DMS153 treated with DMSO at 0.1 percent for 48 hours (cell line): ENCODE measurements at regions not wholly inside any gene's neighbourhood (a gene's known extent, or its start where the extent isn't known, plus 50 kb on each side); places are given as distances from the start of the nearest gene placed in this dataset.

ENCODE experiments used
- DNase-seq: peaks from one replicate; lab custom pipeline; 2025; ENCODE audit not compliant: unreplicated experiment; lab: John Stamatoyannopoulos, UW

GRCh38 chr13:75913925-75914324 lies 277.8 kb downstream of the LMO7 start:
- DNase-seq, result no peak

GRCh38 chr13:75910591-75910990 lies 274.5 kb downstream of the LMO7 start:
- no peak for DNase-seq
